ENCODE measurements at regions not wholly inside any gene's neighbourhood (a gene's known extent, or its start where the extent isn't known, plus 50 kb on each side); places are given as distances from the start of the nearest gene placed in this dataset.

DNA sequence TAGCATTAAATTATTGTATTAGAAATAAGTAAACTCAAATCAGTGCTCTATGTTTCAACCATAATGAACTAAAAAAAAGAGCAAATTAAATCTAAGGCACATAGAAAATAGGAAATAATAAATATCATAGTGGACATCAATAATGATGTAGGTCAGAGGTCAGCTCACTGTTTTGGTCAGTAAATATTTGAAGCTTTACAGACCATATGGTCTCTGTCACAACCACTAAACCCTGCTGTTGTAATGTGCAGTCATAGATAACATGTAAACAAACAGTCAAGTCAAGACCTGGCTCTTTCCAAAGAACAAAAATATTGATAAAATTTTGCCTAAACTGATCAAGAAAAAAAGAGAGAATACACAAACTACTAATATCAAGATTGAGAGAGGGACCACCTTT lies 615.0 kb downstream of the SH2D4B start:
- no peak for TF ChIP-seq RFX5 (IDR thresholded peaks at IDR 0.05; ENCODE audit: borderline replicate concordance, low read depth, low read length)
- TF ChIP-seq JUND (IDR thresholded peaks at IDR 0.05; ENCODE audit: low read length) = no peak
- TF ChIP-seq ATF2 (IDR thresholded peaks at IDR 0.05; ENCODE audit: low read length) = no peak
- TF ChIP-seq, protein P1, sequence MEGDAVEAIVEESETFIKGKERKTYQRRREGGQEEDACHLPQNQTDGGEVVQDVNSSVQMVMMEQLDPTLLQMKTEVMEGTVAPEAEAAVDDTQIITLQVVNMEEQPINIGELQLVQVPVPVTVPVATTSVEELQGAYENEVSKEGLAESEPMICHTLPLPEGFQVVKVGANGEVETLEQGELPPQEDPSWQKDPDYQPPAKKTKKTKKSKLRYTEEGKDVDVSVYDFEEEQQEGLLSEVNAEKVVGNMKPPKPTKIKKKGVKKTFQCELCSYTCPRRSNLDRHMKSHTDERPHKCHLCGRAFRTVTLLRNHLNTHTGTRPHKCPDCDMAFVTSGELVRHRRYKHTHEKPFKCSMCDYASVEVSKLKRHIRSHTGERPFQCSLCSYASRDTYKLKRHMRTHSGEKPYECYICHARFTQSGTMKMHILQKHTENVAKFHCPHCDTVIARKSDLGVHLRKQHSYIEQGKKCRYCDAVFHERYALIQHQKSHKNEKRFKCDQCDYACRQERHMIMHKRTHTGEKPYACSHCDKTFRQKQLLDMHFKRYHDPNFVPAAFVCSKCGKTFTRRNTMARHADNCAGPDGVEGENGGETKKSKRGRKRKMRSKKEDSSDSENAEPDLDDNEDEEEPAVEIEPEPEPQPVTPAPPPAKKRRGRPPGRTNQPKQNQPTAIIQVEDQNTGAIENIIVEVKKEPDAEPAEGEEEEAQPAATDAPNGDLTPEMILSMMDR (IDR thresholded peaks at IDR 0.05; ENCODE audit: control extremely low read depth in 1 of 3, insufficient read depth in 1 of 3, low read depth in 1 of 3, low read length in 3 of 3) = no peak
- TF ChIP-seq EZH2 (IDR thresholded peaks at IDR 0.05; ENCODE audit: low read depth, low read length, severe bottlenecking) = no peak
- TF ChIP-seq TAF1 (IDR thresholded peaks at IDR 0.05; ENCODE audit: low read depth, low read length) = no peak
- no peak for TF ChIP-seq GTF2F1 (IDR thresholded peaks at IDR 0.05; ENCODE audit: borderline replicate concordance, low read depth, low read length)
- no peak for TF ChIP-seq POLR2A (IDR thresholded peaks at IDR 0.05; ENCODE audit: control extremely low read depth in 1 of 2, low read depth in 2 of 2, low read length in 2 of 2)
- no peak for TF ChIP-seq SP1 (IDR thresholded peaks at IDR 0.05; ENCODE audit: low read depth, low read length)
- TF ChIP-seq NRF1 (IDR thresholded peaks at IDR 0.05; ENCODE audit: low read depth, low read length) = no peak
- TF ChIP-seq CHD2 (IDR thresholded peaks at IDR 0.05; ENCODE audit: low read length) = no peak
- TF ChIP-seq EP300 (IDR thresholded peaks at IDR 0.05; ENCODE audit: borderline replicate concordance in 1 of 2, low read depth in 2 of 2, low read length in 2 of 2) = no peak
- no peak for TF ChIP-seq SIN3A (conservative IDR thresholded peaks at IDR 0.05 in 1 of 2, IDR thresholded peaks at IDR 0.05 in 1 of 2; ENCODE audit: low read depth in 1 of 2, low read length in 2 of 2)
